SU-DHL-6 (cell line): ENCODE measurements at regions not wholly inside any gene's neighbourhood (a gene's known extent, or its start where the extent isn't known, plus 50 kb on each side); places are given as distances from the start of the nearest gene placed in this dataset.

Source experiments
- H2AFZ ChIP-seq: fragments of 200-600 bp; sonication (generic); 2 replicates; pipeline ENCODE4 v1.6.1; 2014; ENCODE audit warnings: low read depth, mild to moderate bottlenecking, moderate library complexity, mixed read lengths, antibody characterized with exemption, low read length; ENCODE audit not compliant: severe bottlenecking
- H3F3A ChIP-seq: fragments of 200-600 bp; shearing (Covaris generic); 2 replicates; pipeline ENCODE4 v1.6.0; 2016; ENCODE audit warnings: antibody characterized with exemption, mild to moderate bottlenecking; ENCODE audit not compliant: insufficient read depth
- H3K27ac ChIP-seq: fragments of 200-600 bp; sonication (generic); 2 replicates; pipeline ENCODE4 v1.5.1; 2016; ENCODE audit warnings: low read depth, mild to moderate bottlenecking, low read length, moderate library complexity, mixed read lengths
- H3K27me3 ChIP-seq: fragments of 200-600 bp; sonication (generic), shearing (Covaris generic); 2 replicates; pipeline ENCODE4 v1.6.0; 2014; ENCODE audit warnings: mild to moderate bottlenecking, low read length
- H3K36me3 ChIP-seq: fragments of 200-600 bp; sonication (generic); 2 replicates; pipeline ENCODE4 v1.6.1; 2014; ENCODE audit warnings: mild to moderate bottlenecking, low read length, mixed read lengths
- H3K4me2 ChIP-seq: fragments of 300-600, 200-600 bp; shearing (Covaris generic), sonication (generic); 2 replicates; pipeline ENCODE4 v1.6.0; 2014; ENCODE audit warnings: low read length, low read depth, mild to moderate bottlenecking; ENCODE audit not compliant: poor library complexity, severe bottlenecking
- H3K4me3 ChIP-seq: fragments of 200-600 bp; sonication (generic); 2 replicates; pipeline ENCODE4 v1.5.1; 2014; ENCODE audit warnings: antibody characterized with exemption, low read length, mild to moderate bottlenecking, mixed read lengths; ENCODE audit not compliant: insufficient read depth, poor library complexity, severe bottlenecking
- H3K79me2 ChIP-seq: fragments of 200-600 bp; sonication (generic); 2 replicates; pipeline ENCODE4 v1.6.1; 2014; ENCODE audit warnings: mild to moderate bottlenecking, low read length, moderate library complexity; ENCODE audit not compliant: insufficient read depth
- H3K9ac ChIP-seq: fragments of 200-600 bp; sonication (generic); 2 replicates; pipeline ENCODE4 v1.7.0; 2014; ENCODE audit warnings: mild to moderate bottlenecking, low read length
- H3K9me2 ChIP-seq: fragments of 200-600 bp; sonication (generic); replicated peaks from 2 replicates; pipeline ENCODE4 v1.6.1; 2014; ENCODE audit warnings: low read length; ENCODE audit not compliant: insufficient read depth
- H3K9me3 ChIP-seq: fragments of 200-600 bp; sonication (generic); 2 replicates; pipeline ENCODE4 v1.6.1; 2014; ENCODE audit warnings: low read length, mixed read lengths; ENCODE audit not compliant: insufficient read depth
- H4K20me1 ChIP-seq: fragments of 200-600 bp; sonication (generic); 2 replicates; pipeline ENCODE4 v1.6.1; 2014; ENCODE audit warnings: low read depth, mild to moderate bottlenecking, antibody characterized with exemption, low read length, moderate library complexity, mixed read lengths
- EZH2phosphoT487 ChIP-seq: fragments of 200-600 bp; sonication (generic), shearing (Covaris generic); conservative IDR thresholded peaks from 2 replicates; pipeline ENCODE4 v1.6.1; 2018; ENCODE audit warnings: mild to moderate bottlenecking, antibody characterized with exemption, low read length, moderate library complexity, mixed read lengths
- TF ChIP-seq, protein P1 (sequence below): fragments of 200-600 bp; sonication (generic); IDR thresholded peaks from one replicate; pipeline ENCODE4 v1.5.1; 2017; ENCODE audit warnings: antibody characterized with exemption, mild to moderate bottlenecking, low read length, moderate library complexity; ENCODE audit not compliant: insufficient read depth, poor library complexity, severe bottlenecking

DNA sequence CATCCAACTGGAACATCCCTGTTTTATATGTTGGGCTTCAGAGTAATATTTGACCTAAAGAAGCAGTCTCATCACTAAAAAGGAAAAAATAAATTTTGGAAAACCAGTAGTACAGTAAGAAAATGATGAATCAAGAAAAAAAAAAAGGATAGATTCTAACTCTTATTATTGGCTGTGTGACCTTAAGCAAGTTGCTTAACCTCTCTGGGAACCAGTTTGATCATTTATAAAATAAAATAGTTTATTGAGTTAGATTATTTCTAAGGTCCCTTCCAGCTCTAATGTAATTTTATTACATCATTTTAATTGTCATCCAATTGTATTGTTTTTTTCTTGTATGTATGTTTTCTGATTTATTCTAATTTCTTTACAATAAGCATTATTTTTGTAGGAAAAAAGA, 127.0 kb downstream of the PRELID2 start:
- Histone ChIP-seq H3K9me2 (no peaks in the 10 kb centered on the region), H3K4me3 (no peak overlapping the region), H3K9ac (no peak overlapping the region), H3K9me3 (no peaks in the 10 kb centered on the region), H3K79me2 (no peaks in the 10 kb centered on the region), H3K4me2 (no peak overlapping the region), H3K36me3 (no peaks in the 10 kb centered on the region), H2AFZ (no peak overlapping the region), H4K20me1 (no peaks in the 10 kb centered on the region; the same call in 1 of the 2 replicates), H3F3A (no peaks in the 10 kb centered on the region), H3K27ac (no peak overlapping the region), H3K27me3 (no peaks in the 10 kb centered on the region)
- TF ChIP-seq EZH2phosphoT487, result no peak
- TF ChIP-seq, protein P1, sequence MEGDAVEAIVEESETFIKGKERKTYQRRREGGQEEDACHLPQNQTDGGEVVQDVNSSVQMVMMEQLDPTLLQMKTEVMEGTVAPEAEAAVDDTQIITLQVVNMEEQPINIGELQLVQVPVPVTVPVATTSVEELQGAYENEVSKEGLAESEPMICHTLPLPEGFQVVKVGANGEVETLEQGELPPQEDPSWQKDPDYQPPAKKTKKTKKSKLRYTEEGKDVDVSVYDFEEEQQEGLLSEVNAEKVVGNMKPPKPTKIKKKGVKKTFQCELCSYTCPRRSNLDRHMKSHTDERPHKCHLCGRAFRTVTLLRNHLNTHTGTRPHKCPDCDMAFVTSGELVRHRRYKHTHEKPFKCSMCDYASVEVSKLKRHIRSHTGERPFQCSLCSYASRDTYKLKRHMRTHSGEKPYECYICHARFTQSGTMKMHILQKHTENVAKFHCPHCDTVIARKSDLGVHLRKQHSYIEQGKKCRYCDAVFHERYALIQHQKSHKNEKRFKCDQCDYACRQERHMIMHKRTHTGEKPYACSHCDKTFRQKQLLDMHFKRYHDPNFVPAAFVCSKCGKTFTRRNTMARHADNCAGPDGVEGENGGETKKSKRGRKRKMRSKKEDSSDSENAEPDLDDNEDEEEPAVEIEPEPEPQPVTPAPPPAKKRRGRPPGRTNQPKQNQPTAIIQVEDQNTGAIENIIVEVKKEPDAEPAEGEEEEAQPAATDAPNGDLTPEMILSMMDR, result no peak

DNA sequence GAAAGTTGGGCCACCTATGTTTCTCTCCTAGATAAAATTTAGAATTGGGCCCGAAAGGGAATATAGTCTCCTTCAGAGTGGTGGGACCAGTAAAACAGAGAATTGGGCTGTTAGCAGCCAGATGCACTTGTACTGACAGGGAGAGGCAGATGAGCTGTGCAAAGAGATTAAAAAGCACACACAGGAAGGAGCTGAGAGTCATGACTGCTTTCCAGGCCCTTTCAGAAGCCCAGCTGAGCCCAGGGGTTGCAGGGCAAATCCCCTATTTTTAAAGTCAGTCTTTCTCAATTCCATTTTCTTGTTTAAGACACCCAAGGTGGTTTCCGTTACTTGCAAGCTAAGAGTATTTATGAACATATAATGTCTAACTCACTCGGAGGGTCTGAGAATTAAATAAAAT, 130.4 kb downstream of the PRELID2 start:
- Histone ChIP-seq H3K9me2 (no peaks in the 10 kb centered on the region), H3K9ac (no peak overlapping the region), H2AFZ (no peak overlapping the region), H3K4me3 (no peak overlapping the region), H3K9me3 (no peaks in the 10 kb centered on the region), H3K79me2 (no peaks in the 10 kb centered on the region), H4K20me1 (no peaks in the 10 kb centered on the region; the same call in 1 of the 2 replicates), H3K27me3 (no peaks in the 10 kb centered on the region), H3F3A (no peaks in the 10 kb centered on the region), H3K4me2 (no peak overlapping the region), H3K27ac (no peak overlapping the region), H3K36me3 (no peaks in the 10 kb centered on the region)
- no peak for TF ChIP-seq EZH2phosphoT487
- TF ChIP-seq, protein P1, result no peak

DNA sequence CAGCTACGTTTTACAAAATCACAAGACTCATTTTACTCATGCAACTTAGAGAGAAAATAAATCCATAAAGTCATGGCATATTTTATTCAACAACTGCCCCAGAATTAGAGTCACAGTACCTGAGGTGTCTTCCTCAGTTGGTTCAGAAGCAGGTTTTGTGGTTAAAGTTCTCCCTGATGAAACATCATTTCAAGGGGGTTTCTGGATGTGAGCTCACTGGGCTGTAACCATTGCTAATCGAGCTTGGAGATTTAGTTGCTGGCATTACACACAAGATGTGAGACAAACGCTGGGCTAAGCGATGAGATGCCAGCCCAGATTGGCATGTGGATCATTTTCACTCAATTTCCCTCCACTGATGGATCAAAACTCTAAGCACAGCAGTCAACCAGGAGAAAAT, 131.3 kb downstream of the PRELID2 start:
- H3K4me2 ChIP-seq, result no peak overlapping the region
- no peaks in the 10 kb centered on the region; the same call in 1 of the 2 replicates for H4K20me1 ChIP-seq
- H2AFZ ChIP-seq, result no peak overlapping the region
- H3K36me3 ChIP-seq, result no peaks in the 10 kb centered on the region
- TF ChIP-seq EZH2phosphoT487, result no peak
- TF ChIP-seq, protein P1, result no peak
- no peak overlapping the region for H3K9ac ChIP-seq
- H3K27ac ChIP-seq, result no peak overlapping the region
- no peak overlapping the region for H3K4me3 ChIP-seq
- no peaks in the 10 kb centered on the region for H3K9me3 ChIP-seq
- H3K27me3 ChIP-seq, result no peaks in the 10 kb centered on the region
- H3F3A ChIP-seq, result no peaks in the 10 kb centered on the region
- no peaks in the 10 kb centered on the region for H3K79me2 ChIP-seq
- H3K9me2 ChIP-seq, result no peaks in the 10 kb centered on the region

DNA sequence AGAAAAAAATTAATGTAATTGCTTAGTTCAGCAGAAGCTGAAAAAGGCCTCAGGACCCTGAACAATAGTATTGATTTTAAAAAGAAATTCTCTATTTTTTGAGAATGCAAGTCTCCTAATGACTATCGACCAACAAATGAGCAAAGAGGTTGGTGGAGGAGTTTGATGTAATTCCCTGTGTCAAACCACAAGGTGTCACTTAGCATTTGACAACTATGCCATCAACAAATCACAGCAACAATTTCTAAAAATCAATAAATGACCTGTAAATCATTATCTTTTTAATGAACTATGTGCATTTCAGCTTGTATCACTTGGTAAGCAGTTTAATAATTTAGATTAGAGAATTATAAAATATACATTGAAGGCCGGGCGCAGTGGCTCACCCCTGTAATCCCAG, 133.7 kb downstream of the PRELID2 start:
- H3F3A ChIP-seq, result no peaks in the 10 kb centered on the region
- no peaks in the 10 kb centered on the region for H3K27me3 ChIP-seq
- no peaks in the 10 kb centered on the region for H4K20me1 ChIP-seq

More for the DNA sequence above, 133.7 kb downstream of the PRELID2 start:
- Histone ChIP-seq H3K36me3 (no peaks in the 10 kb centered on the region), H3K4me2 (no peak overlapping the region), H3K9ac (no peak overlapping the region), H3K4me3 (no peak overlapping the region), H3K27ac (no peak overlapping the region), H3K9me3 (no peaks in the 10 kb centered on the region), H3K9me2 (no peaks in the 10 kb centered on the region), H3K79me2 (no peaks in the 10 kb centered on the region), H2AFZ (no peak overlapping the region)
- no peak for TF ChIP-seq EZH2phosphoT487
- TF ChIP-seq, protein P1, result no peak
